ENCODE measurements at regions not wholly inside any gene's neighbourhood (a gene's known extent, or its start where the extent isn't known, plus 50 kb on each side); places are given as distances from the start of the nearest gene placed in this dataset.
A peak's percentile ranks its signal among the peaks of the same experiment; 100 is the strongest.

DNA sequence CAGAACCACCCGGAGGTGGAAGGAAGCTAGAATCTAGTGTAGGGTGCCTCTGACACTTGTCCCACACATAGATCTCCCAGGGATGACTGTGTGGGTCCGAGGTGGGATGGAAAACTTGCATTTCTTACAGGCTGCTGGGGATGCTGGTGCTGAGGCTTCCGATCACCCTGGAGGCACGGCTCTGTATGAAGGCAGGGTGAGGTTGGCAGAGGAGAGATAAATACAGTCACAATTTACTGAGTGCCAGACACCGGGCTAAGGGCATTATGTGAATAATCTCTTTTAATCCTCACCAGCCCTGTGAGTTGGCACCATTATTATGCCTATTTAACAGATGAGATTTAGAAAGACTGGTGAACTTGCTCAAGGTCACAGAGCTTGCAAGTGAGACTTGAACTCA is 250.2 kb upstream of the RREB1 start:
- no peak for DNase-seq
- H3K36me3 ChIP-seq (replicated peaks; ENCODE audit: control insufficient read depth, insufficient read depth, low read length) = no peaks in the 10 kb centered on the region
- no peak overlapping the region for H3K4me3 ChIP-seq (ENCODE audit: insufficient read depth, low read depth, low read length)
- H3K27me3 ChIP-seq (ENCODE audit: control insufficient read depth, insufficient read depth, low read length) = no peaks in the 10 kb centered on the region

DNA sequence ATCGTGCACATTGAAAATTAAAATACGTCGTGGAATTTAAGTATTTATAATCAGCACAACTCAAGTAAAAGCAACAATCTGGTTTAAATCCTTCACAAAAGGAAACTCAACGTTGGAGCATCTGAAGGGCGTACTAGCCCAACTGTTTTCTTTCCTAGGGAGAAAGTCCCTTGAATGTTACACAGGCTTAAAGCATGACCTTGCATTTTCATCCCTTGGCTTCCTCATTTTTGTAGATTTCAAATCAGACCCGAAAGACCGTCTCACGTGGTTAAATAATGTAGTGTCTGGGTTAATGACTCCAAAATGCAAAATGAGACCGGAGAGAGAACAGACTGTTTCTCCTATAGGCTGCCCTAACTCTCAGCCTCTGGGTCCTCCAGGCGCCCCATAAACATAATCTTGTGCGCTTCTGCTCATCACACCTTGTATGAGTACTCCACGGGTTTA is 249.2 kb upstream of the RREB1 start:
- Histone ChIP-seq H3K36me3 (replicated peaks; ENCODE audit: control insufficient read depth, insufficient read depth, low read length) (no peaks in the 10 kb centered on the region), H3K27me3 (ENCODE audit: control insufficient read depth, insufficient read depth, low read length) (no peaks in the 10 kb centered on the region), H3K4me3 (ENCODE audit: insufficient read depth, low read depth, low read length) (no peak overlapping the region)
- DNase-seq = no peak

DNA sequence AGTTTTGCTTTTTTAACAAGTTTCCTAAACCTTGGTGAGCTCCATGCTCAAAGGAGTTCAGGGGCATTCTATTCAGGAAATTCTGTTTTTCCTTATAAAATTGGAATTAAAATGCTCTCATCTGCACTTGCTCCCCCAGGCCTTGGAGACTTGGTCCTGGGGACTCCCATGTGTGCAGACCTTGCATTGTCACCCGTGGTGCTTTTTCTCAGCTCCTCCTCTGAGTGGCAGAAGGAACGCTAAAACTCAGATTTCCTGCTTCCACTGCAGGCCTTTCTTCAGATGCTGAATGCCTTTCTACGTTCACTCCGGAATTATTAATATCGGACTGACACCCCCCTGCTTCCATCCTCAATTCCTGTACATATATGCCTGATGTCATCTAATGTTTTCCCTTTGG is 248.7 kb upstream of the RREB1 start:
- no peak for DNase-seq

DNA sequence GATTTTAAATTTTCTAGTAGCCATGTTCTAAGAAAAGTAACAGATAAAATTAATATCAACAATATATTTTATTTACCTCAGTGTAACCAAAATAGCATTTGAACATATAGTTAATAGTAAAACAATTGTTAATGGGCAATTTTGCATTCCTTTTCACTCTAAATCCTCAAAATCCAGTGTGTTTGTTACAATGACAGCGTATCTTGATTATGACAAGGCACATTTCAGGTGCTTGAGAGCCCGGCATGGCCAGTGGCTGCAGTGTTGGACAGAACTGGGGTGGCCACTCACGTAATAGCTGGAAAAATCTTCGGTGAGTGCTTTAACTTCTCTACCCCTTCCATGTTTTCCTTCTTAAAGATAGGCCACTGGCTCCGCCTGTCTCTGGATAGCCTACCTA is 248.0 kb upstream of the RREB1 start:
- DNase-seq = no peak
- H3K27me3 ChIP-seq (ENCODE audit: control insufficient read depth, insufficient read depth, low read length) = no peaks in the 10 kb centered on the region
- no peak overlapping the region for H3K4me3 ChIP-seq (ENCODE audit: insufficient read depth, low read depth, low read length)
- H3K36me3 ChIP-seq (replicated peaks; ENCODE audit: control insufficient read depth, insufficient read depth, low read length) = no peaks in the 10 kb centered on the region

More for the DNA sequence above, 248.7 kb upstream of the RREB1 start:
- no peaks in the 10 kb centered on the region for H3K27me3 ChIP-seq (ENCODE audit: control insufficient read depth, insufficient read depth, low read length)
- no peak overlapping the region for H3K4me3 ChIP-seq (ENCODE audit: insufficient read depth, low read depth, low read length)
- no peaks in the 10 kb centered on the region for H3K36me3 ChIP-seq (replicated peaks; ENCODE audit: control insufficient read depth, insufficient read depth, low read length)

DNA sequence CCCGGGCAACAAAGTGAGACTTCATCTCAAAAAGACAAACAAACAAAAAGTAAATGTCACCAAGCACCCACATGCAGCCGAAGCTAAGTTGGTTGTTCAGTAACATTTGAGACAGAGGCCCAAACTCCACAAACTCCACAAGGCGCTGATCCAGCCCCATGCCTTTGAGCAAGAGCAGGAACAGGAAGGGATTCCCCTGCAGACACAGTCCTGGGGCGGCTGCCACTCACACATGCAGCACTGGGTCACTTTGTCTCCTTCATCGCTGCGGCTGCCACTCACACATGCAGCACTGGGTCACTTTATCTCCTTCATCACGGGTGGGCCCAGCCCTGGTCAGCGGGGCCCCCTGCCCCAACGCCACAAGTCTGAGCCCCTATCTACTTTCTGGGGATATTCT is 246.9 kb upstream of the RREB1 start:
- Histone ChIP-seq H3K27me3 (ENCODE audit: control insufficient read depth, insufficient read depth, low read length) (no peaks in the 10 kb centered on the region), H3K4me3 (ENCODE audit: insufficient read depth, low read depth, low read length) (no peak overlapping the region), H3K36me3 (replicated peaks; ENCODE audit: control insufficient read depth, insufficient read depth, low read length) (no peaks in the 10 kb centered on the region)
- no peak for DNase-seq

DNA sequence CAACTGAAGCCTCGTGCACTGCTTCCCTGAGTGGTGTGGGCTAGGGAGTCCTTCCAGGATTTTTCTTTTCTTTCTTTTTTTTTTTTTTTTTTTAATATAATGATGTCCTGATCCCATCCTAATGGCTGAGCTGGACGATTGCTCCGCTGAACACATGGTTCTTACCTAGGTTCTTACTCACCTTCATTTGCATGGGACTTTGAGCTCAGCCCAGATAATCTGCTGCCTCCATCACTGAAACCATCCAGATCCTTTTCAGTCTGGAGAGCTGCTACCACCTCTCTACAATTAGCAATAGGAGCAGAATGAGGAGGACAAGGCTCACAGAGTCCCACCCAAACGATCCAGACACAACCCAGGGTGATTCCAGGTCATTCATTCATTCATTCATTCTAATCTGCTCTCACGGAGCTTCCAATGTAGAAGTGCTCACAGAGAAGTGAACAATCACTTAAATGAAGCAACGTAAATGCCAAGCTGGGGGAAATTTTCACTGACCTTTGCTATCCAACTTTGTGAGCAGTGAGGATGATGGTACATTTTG is 246.3 kb upstream of the RREB1 start:
- no peaks in the 10 kb centered on the region for H3K36me3 ChIP-seq (replicated peaks; ENCODE audit: control insufficient read depth, insufficient read depth, low read length)
- DNase-seq = no peak
- H3K27me3 ChIP-seq (ENCODE audit: control insufficient read depth, insufficient read depth, low read length) = no peaks in the 10 kb centered on the region
- H3K4me3 ChIP-seq (ENCODE audit: insufficient read depth, low read depth, low read length) = no peak overlapping the region

DNA sequence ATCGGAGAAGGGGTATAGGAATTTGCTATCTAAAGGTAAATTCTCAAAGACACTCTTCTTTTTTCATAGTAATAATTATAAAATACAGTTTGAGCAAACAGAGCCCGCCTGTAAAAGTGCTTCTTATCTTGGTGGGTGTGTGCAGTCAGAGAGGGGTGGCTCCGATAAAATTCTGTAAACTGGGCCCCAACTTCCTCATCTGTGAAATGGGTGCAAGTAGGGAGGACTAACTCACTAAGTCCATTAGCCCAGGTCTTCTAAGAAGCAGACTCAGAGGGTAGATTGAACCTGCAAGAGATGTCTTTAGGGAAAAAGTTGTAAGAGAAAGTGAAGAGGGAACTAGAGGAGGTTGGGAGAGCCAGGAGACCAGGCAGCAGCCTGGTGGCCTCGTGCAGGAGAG is 245.8 kb upstream of the RREB1 start:
- Histone ChIP-seq H3K36me3 (replicated peaks; ENCODE audit: control insufficient read depth, insufficient read depth, low read length) (no peaks in the 10 kb centered on the region), H3K4me3 (ENCODE audit: insufficient read depth, low read depth, low read length) (no peak overlapping the region), H3K27me3 (ENCODE audit: control insufficient read depth, insufficient read depth, low read length) (no peaks in the 10 kb centered on the region)
- no peak for DNase-seq

DNA sequence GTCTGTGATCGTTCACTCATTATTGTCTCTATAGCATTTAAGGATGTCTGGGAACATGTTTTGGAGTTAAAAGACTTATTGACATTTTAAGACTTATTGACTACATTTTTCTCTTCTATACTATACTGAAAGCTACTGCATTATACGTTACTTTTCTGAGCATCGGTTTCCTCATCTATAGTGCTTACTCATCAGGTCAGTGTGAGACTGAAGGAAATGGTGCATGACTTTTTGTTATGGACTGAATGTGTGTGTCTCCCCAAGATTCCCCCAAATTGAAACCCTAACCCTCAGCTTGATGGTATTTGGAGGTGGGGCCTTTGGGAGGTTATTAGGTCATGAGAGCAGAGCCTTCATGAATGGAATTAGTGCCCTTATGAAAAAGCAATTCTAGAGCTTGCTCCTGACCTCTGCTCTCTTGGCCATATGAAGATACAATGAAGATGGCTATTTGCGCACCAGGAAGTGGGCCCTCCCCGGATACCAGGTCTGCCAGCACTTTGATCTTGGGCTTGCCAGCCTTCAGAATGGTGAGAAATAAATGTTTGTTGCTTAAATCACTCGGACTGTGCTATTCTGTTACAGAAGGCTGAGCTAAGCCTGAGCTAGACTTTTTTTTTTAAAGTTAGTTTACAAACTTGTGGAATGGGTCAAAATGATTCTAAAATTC is 243.7 kb upstream of the RREB1 start:
- DNase-seq = no peak
- H3K27me3 ChIP-seq (ENCODE audit: control insufficient read depth, insufficient read depth, low read length) = no peaks in the 10 kb centered on the region
- no peak overlapping the region for H3K4me3 ChIP-seq (ENCODE audit: insufficient read depth, low read depth, low read length)
- no peaks in the 10 kb centered on the region for H3K36me3 ChIP-seq (replicated peaks; ENCODE audit: control insufficient read depth, insufficient read depth, low read length)

DNA sequence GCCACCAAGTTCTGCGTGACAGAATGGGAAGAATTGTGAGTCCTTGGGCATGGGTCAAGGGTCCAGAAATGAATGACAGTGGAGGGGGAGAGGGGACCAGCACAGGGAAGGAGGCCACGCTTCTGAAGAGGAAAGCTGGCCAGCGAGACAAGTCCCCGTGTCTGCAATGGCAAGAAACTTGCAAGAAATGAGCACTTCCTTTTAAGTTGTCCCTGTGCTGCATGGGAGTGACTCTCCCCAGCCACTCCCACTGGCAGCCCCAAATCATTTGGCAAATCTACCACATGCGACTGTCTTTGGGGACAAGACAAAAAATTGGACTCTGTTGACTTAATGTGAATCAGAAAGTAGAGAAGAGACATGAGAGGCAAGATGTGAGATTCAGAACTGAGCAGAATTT is 242.2 kb upstream of the RREB1 start:
- no peak overlapping the region for H3K4me3 ChIP-seq (ENCODE audit: insufficient read depth, low read depth, low read length)
- no peaks in the 10 kb centered on the region for H3K27me3 ChIP-seq (ENCODE audit: control insufficient read depth, insufficient read depth, low read length)
- H3K36me3 ChIP-seq (replicated peaks; ENCODE audit: control insufficient read depth, insufficient read depth, low read length) = no peaks in the 10 kb centered on the region
- DNase-seq = no peak

DNA sequence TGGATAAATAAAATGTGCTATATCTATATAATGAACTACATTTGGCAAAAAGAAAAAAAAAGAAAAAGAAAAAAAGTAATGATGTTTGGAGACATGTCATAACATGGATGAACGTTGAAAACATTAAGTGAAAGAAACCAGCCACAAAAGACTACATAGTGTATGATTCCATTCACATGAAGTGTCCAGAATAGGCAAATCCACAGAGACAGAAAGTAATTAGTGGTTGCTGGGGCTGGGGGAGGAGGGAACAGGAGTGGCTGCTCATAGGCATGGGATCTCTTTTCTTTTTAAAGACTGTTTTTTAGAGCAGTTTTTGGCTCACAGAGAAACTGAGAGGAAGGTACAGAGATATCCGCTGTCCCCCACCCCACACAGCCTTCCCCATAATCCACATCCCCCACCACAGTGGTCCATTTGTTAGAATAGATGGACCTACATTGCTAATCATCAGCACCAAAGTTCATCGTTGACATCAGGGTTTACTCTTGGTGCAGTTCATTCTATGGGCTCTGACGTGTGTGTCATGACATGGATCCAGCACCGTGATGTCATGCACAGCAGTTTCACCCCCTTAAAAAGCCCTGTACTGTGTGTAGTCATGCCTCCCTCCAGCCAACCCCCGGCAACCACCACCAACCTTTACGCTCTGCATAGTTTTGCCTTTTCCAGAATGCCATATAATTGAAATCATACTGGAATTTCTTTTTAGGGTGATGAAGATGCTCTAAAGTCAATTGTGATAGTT is 240.9 kb upstream of the RREB1 start:
- no peaks in the 10 kb centered on the region for H3K36me3 ChIP-seq (replicated peaks; ENCODE audit: control insufficient read depth, insufficient read depth, low read length)
- no peak for DNase-seq
- H3K4me3 ChIP-seq (ENCODE audit: insufficient read depth, low read depth, low read length) = no peak overlapping the region
- H3K27me3 ChIP-seq (ENCODE audit: control insufficient read depth, insufficient read depth, low read length) = no peaks in the 10 kb centered on the region

DNA sequence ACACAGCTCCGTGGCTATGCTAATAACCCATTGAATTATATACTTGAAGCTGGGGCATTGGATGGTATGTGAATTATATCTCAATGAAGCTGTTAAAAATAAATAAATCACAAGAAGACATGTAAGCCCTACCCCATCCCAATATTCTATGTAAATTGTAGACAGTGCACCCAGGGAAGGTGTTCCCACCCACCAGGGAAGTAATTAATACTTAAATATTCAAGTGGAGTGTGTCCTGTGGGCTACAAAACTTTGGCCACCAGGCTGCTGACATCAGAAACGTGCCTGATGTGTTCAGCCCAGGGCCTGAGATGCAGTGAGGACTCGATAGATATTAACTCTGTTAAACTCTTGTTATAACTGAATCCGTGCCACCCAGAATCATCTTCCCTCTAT is 240.4 kb upstream of the RREB1 start:
- no peak for DNase-seq
- no peaks in the 10 kb centered on the region for H3K27me3 ChIP-seq (ENCODE audit: control insufficient read depth, insufficient read depth, low read length)
- H3K36me3 ChIP-seq (replicated peaks; ENCODE audit: control insufficient read depth, insufficient read depth, low read length) = no peaks in the 10 kb centered on the region
- H3K4me3 ChIP-seq (ENCODE audit: insufficient read depth, low read depth, low read length) = no peak overlapping the region

DNA sequence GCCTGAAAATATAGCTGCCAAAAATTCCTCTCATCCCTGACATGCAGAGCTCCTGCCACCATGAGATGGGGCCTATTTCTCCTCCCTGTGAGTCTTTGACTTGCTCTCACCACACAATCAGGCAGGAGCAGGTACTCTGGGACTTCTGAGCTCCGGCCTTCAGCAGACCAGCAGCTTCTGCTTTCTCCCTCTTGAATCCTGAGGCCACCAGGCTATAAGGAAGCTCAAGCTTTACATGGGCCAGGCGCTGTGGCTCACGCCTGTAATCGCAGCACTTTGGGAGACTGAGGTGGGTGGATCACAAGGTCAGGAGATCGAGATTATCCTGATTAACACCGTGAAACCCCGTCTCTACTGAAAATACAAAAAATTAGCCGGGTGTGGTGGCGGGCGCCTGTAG is 238.7 kb upstream of the RREB1 start:
- no peak for DNase-seq
- H3K4me3 ChIP-seq (ENCODE audit: insufficient read depth, low read depth, low read length) = no peak overlapping the region
- no peaks in the 10 kb centered on the region for H3K36me3 ChIP-seq (replicated peaks; ENCODE audit: control insufficient read depth, insufficient read depth, low read length)
- no peaks in the 10 kb centered on the region for H3K27me3 ChIP-seq (ENCODE audit: control insufficient read depth, insufficient read depth, low read length)

DNA sequence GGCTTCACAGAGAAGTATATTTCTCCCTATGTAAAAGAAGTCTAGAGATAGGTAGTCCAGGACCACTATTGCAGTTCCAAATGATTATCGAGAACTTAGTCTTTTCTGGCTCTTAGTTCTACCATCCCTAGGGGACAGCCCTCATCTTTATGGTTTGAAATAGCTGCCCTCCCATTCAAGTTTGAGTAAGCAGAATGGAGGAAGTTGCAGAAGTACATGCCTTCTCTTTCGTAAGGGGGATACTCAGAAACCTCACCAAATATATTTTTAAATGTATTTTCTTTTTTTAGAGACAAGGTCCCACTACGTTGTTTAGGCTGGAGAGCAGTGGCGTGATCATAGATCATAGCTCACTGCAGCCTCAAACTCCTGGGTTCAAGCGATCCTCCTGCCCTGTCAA is 236.8 kb upstream of the RREB1 start:
- no peak for DNase-seq
- no peak overlapping the region for H3K4me3 ChIP-seq (ENCODE audit: insufficient read depth, low read depth, low read length)
- no peaks in the 10 kb centered on the region for H3K36me3 ChIP-seq (replicated peaks; ENCODE audit: control insufficient read depth, insufficient read depth, low read length)
- no peaks in the 10 kb centered on the region for H3K27me3 ChIP-seq (ENCODE audit: control insufficient read depth, insufficient read depth, low read length)

DNA sequence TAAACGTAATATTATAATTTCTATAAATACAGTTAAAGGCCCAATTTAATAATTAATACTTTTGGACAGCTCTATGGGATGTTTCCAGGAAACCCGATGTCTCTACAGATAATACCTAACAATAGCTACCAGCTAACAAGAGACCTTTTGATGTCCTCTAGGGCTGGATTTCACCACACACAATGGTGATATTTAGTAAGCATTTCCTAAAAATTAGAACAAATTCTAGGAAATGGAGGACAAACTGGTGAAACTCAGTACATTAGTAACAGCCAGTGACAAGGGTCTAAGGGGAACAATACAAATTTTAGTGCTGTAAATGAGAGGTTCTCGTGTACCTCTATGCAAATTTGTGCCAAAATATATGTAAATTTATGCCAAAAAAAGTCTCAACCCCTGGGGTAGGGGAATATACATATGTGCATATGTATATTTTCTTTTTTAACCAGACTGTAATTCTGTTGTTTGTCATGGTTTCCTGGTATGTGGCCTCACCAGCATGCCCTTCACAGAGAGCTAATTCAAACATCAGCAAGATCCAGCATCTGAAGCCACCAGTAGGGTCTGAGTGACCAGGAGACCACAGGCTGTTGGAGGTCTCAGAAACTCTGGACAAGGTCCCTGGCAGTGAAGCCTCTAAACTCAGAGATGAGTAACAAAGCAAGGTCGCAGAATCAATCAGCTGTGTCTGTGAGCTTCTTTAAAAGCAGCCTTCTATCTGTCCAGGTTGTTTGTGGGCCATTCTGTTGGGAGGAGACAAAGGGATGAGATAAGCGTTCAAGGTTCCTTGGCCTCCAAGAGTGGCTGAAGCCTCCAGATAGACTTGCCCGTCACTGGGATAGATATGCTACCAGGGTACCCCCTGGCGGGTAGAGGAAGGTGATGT is 235.1 kb upstream of the RREB1 start:
- Histone ChIP-seq H3K27me3 (ENCODE audit: control insufficient read depth, insufficient read depth, low read length) (no peaks in the 10 kb centered on the region), H3K4me3 (ENCODE audit: insufficient read depth, low read depth, low read length) (no peak overlapping the region), H3K36me3 (replicated peaks; ENCODE audit: control insufficient read depth, insufficient read depth, low read length) (no peaks in the 10 kb centered on the region)
- DNase-seq = peak; percentile 29
